Ishikawa (cell line): ENCODE measurements at regions not wholly inside any gene's neighbourhood (a gene's known extent, or its start where the extent isn't known, plus 50 kb on each side); places are given as distances from the start of the nearest gene placed in this dataset.

Source experiments
- CEBPB ChIP-seq: IDR thresholded peaks from 2 replicates; pipeline ENCODE4 v1.6.1; 2012
- CREB1 ChIP-seq: IDR thresholded peaks from 2 replicates; pipeline ENCODE4 v1.6.1; 2012; ENCODE audit warnings: low read depth
- EGR1 ChIP-seq: IDR thresholded peaks from 2 replicates; pipeline ENCODE4 v1.6.1; 2012
- EP300 ChIP-seq: IDR thresholded peaks from 2 replicates; pipeline ENCODE4 v1.6.1; 2012; ENCODE audit warnings: borderline replicate concordance
- FOXM1 ChIP-seq: IDR thresholded peaks from 2 replicates; pipeline ENCODE4 v1.6.1; 2012; ENCODE audit warnings: low read depth, borderline replicate concordance
- NFIC ChIP-seq: IDR thresholded peaks from 2 replicates; pipeline ENCODE4 v1.6.1; 2012
- RAD21 ChIP-seq: IDR thresholded peaks from 2 replicates; pipeline ENCODE4 v1.6.1; 2012; ENCODE audit warnings: low read depth
- TAF1 ChIP-seq: IDR thresholded peaks from 2 replicates; pipeline ENCODE4 v1.6.1; 2012; ENCODE audit warnings: low read depth, mild to moderate bottlenecking
- TCF12 ChIP-seq: IDR thresholded peaks from 2 replicates; pipeline ENCODE4 v1.6.1; 2012; ENCODE audit warnings: low read depth
- TEAD4 ChIP-seq: IDR thresholded peaks from 2 replicates; pipeline ENCODE4 v1.6.1; 2012
- YY1 ChIP-seq: IDR thresholded peaks from 2 replicates; pipeline ENCODE4 v1.6.1; 2012; ENCODE audit warnings: low read depth
- ZBTB7A ChIP-seq: IDR thresholded peaks from 2 replicates; pipeline ENCODE4 v1.6.1; 2012; ENCODE audit warnings: low read depth
- TF ChIP-seq, protein P1 (sequence below): IDR thresholded peaks from 2 replicates; pipeline ENCODE4 v1.6.1; 2012
- TF ChIP-seq, protein P2 (sequence below): IDR thresholded peaks from 2 replicates; pipeline ENCODE4 v1.6.1; 2012
- TF ChIP-seq, protein P3 (sequence below): IDR thresholded peaks from 2 replicates; pipeline ENCODE4 v1.6.1; 2012; ENCODE audit warnings: low read depth, mild to moderate bottlenecking

DNA sequence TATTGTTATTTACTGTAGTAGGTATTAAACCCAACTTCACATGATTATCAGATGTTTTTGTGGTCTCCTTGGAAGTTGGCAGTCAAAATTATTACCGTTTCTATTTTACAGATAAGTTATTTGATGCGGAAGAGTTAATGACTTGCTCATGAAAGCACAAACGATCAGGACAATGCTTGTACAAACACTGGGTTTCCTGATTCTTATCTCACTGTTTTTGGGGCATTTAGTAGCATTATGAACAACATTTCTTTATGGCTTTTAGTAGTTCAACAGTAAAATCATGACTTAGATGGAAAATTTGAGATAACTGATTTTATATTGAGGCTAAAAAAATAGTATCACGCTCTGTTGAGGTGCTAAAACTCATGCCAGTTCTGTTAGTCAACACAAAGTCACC is 361.5 kb upstream of the MBL2 start:
- TF ChIP-seq CREB1 = no peak
- no peak for TF ChIP-seq CEBPB

DNA sequence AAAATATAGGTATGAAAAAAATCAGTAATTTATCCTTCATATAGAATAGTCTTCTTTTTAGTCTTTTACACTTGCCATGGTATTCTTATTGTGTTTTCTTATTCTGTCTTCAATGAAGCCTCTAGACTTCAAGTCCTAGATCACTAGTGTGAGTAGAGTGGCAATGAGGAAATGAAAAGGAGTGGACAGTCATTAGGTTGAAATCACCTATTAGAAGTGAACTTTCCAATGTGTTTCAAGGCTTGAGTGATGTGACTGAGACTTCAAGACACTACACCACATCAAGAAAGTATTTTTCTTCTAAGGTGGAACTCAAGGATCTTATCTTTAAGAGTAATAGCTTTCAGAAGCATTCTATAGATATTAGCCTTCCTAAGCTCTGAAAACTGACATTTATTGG is 357.8 kb upstream of the MBL2 start:
- TF ChIP-seq CEBPB (no peak), YY1 (no peak), FOXM1 (no peak), NFIC (no peak), EGR1 (no peak), ZBTB7A (no peak), EP300 (no peak)
- TF ChIP-seq, protein P1, sequence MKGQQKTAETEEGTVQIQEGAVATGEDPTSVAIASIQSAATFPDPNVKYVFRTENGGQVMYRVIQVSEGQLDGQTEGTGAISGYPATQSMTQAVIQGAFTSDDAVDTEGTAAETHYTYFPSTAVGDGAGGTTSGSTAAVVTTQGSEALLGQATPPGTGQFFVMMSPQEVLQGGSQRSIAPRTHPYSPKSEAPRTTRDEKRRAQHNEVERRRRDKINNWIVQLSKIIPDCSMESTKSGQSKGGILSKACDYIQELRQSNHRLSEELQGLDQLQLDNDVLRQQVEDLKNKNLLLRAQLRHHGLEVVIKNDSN = no peak
- TF ChIP-seq, protein P2, sequence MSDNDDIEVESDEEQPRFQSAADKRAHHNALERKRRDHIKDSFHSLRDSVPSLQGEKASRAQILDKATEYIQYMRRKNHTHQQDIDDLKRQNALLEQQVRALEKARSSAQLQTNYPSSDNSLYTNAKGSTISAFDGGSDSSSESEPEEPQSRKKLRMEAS = no peak
- TF ChIP-seq, protein P3, sequence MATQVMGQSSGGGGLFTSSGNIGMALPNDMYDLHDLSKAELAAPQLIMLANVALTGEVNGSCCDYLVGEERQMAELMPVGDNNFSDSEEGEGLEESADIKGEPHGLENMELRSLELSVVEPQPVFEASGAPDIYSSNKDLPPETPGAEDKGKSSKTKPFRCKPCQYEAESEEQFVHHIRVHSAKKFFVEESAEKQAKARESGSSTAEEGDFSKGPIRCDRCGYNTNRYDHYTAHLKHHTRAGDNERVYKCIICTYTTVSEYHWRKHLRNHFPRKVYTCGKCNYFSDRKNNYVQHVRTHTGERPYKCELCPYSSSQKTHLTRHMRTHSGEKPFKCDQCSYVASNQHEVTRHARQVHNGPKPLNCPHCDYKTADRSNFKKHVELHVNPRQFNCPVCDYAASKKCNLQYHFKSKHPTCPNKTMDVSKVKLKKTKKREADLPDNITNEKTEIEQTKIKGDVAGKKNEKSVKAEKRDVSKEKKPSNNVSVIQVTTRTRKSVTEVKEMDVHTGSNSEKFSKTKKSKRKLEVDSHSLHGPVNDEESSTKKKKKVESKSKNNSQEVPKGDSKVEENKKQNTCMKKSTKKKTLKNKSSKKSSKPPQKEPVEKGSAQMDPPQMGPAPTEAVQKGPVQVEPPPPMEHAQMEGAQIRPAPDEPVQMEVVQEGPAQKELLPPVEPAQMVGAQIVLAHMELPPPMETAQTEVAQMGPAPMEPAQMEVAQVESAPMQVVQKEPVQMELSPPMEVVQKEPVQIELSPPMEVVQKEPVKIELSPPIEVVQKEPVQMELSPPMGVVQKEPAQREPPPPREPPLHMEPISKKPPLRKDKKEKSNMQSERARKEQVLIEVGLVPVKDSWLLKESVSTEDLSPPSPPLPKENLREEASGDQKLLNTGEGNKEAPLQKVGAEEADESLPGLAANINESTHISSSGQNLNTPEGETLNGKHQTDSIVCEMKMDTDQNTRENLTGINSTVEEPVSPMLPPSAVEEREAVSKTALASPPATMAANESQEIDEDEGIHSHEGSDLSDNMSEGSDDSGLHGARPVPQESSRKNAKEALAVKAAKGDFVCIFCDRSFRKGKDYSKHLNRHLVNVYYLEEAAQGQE = no peak

DNA sequence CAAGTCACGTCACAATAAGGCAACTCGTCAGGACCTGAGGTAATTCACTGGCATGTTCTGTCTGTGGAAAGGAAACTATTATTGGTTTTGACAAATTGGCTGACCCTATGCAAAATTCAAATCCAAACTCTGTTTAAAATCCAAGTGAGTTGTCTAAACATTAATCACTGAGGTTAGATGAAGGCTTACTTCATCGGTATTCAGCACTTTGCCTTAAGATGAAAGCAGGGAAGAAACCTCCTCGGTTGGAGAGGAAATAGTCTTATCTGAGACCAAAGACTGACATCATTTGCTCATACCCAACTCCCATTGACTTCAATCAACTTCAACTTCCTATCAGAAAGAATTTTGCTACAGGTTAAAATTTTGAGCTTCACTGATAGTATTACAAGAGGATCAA is 355.1 kb upstream of the MBL2 start:
- TF ChIP-seq TEAD4 (no peak), EGR1 (no peak), TAF1 (no peak), EP300 (no peak), FOXM1 (no peak), NFIC (no peak)
- TF ChIP-seq, protein P1 = no peak

DNA sequence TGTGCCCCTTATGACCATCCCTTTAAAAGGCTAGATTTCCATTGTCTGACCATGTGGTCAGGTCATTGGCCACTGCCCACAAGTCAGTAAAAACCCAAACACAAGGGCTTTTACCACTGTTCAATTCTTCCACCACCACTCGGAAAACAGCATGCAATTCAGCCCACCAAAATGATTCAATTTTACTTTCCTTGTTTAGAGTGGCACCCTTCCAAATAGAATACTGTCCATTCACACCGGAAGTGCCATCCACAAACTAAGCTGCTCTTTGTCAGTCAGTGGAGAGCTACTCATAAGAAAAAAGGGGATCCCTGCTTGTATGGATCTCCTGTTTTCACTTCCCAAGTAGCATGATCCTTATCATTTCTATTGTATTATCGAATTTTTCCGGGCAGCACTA is 350.7 kb upstream of the MBL2 start:
- TF ChIP-seq ZBTB7A (no peak), NFIC (no peak), TCF12 (no peak), TEAD4 (no peak), FOXM1 (no peak), CEBPB (no peak), RAD21 (no peak), TAF1 (no peak), EGR1 (no peak), YY1 (no peak), CREB1 (no peak), EP300 (no peak)
- TF ChIP-seq, protein P2 = no peak
- TF ChIP-seq, protein P1 = no peak
- TF ChIP-seq, protein P3 = no peak

DNA sequence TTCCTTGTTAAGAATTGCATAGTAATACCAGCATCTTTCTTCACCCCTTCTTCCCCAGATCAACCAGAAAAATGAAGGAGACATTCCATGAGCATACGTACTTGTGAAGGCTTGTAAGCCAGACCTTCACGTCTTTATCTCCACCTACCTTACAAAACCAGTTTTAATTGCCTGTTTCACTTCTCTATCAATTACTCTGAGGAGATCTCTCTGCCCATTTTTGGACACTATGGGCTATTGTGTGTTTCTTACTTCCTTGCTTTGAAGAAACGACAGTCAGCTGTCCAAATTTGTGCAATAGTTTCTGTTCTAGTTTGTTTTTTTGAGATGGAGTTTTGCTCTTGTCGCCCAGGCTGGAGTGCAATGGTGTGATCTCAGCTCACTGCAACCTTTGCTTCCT is 349.7 kb upstream of the MBL2 start:
- TF ChIP-seq, protein P1 = no peak
- TF ChIP-seq FOXM1 (no peak), NFIC (no peak), EGR1 (no peak), ZBTB7A (no peak), TCF12 (no peak), TAF1 (no peak), CEBPB (no peak), CREB1 (no peak), EP300 (no peak)
- TF ChIP-seq, protein P2 = no peak
- TF ChIP-seq, protein P3 = no peak
